Stimulated activated CD8-positive, alpha-beta memory T cell treated with anti-CD3 and anti-CD28 coated beads, Interleukin-4, amount 100 ng/mL, for 4 hours (primary cell): ENCODE measurements at regions not wholly inside any gene's neighbourhood (a gene's known extent, or its start where the extent isn't known, plus 50 kb on each side); places are given as distances from the start of the nearest gene placed in this dataset.
A peak's percentile ranks its signal among the peaks of the same experiment; 100 is the strongest.

ENCODE experiments used
- DNase-seq, 2 donors: peaks; one replicate each; pipeline ENCODE4 v3.0.0-alpha.2; 2020; ENCODE audit warnings: low read depth in 2 of 2, low spot score in 1 of 2

DNA sequence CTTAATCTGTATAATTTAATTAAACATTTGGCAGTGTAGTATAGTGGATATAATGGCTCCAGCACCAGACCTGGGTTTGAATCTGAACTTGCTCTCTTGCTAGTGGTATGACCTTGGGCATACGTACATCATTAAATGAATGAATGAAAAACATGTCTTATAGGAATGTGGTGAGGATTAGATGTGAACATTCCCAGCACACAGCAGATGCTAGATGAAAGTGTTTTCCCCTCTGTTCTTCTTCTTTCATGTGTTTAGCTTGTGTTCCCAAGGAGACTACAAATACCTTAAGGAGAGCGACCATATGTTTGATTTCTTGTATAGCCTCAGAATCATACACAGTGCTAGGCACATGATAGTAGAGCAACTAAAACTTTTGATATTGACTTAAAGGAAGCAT, 56.5 kb downstream of the CT47B1 start:
- no peak for DNase-seq

- no peak for DNase-seq
Measured at GRCh38 chrX:120813982-120814381, 61.7 kb downstream of the CT47B1 start.

GRCh38 chrX:120801426-120801825, 74.2 kb downstream of the CT47B1 start:
- no peak for DNase-seq

DNA sequence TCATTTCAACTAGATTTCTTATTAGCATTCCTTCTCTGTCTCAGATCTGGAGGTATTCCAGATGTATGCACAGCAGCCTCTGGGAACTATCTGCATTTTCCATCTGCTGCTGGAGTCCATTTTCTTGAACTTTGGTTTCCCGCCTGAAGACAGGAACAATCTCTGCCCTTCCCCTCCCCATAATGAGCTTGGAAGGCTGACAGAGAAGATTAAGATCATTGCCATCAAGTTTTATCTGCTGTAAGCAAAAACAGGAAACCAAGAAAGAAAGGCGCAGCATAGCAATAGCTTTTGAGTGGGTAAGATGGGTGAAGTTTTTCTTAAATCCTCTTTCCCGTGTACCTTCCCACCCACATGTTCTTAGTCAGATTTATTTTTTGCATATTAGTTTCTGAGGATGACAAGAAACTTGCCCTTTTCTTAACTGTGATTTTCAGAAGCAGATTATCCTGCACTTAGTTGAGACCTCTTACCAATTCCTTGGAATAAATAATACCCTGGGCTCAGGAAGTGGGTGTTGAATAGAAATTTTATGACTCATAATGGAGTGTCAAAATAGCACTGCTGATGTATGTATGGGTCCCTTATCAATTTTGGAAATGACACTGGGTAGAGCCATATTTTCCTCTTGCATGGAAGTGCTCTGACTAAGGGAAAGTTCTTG, 78.3 kb downstream of the CT47B1 start:
- no peak for DNase-seq

DNA sequence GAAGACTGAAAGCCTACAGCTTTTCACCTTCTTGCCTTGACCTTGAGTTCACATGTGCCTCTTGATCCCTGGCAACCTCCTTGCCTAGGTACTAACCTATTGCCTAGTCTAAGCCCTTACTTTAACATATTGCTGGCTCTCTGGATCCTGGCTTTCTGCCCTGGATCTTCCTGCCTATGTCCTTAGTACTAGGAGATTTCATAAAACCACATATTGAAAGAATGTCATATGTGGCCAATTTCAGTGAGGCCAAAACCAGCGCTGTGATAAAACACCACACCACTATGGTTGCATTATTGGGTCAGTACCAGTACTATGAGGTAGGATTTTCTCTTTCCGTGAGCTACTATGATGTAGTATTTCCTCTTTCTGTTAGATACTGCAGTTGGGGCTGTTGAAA, 80.4 kb downstream of the CT47B1 start:
- no peak for DNase-seq

DNA sequence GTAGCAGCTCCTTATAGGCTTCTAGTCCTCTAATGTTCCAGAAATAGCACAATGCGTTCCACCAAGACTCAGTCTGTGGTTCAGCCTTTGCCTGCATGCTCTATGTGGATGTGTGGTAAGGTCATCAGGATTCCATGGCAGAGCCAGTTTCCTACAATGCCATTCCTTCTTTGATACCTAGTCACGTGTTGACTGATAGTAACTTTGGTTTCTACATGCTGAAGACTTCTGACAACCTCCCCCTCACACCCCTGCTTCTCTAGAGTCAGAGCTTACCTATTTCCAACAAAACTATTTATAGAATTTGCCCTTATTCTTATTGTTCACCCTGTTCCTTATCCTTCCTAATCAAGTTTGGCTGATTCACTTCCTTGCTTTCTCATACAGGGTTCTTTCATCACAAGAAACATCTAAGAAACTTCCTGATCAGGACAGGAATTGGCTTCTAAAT, 81.1 kb downstream of the CT47B1 start:
- DNase-seq: no peak

- DNase-seq: no peak
Measured at GRCh38 chrX:120793098-120793497, 82.6 kb downstream of the CT47B1 start.

DNA sequence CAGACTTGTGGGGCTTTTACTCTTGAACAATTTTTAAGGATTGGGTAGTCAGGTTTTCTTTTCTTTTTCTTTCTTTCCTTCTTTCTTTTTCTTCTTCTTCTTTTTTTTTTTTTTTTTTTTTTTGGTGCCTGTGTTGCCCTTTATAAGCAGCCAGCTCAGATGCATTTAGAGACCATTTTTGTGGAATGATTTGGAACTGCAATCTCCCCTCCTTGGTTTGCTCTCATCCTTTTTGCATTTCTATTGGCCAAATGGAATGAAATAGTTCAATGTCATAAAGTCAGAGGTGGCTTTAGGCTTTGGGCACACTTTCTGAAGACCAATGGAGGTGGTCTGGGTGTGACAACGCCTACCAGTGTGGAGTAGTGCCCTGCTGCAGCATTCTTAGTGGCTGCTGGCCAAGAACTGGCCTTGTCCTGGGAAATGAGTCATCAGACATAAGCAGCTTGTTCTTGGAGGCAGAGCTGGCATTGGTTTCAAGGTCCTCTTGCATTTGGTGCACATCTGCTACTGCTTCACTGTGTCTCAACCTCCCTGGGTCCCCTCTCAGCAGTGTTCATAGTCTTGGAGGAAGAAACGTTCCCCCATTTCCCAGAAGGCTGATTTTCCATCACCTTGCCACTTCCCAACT, 84.5 kb downstream of the CT47B1 start:
- no peak for DNase-seq

DNA sequence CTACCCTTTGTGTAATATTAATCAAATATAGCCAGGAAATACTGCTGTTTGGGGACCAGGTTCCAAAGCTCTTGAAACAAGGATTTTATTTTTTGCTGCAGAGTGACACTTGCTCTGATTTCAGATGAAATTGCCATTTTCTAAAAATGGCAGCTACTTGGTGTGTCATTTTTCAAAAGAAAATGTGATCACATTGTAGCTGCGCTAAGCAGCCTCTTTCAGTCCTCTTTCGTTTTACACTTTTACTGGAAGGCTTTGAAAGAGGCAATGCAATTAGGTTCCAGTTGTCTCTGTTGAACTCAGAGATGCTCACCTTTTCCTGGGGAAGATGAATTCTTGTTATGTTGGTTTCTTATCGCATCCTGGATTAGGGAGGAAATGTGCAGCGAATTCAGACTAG, 85.1 kb downstream of the CT47B1 start:
- no peak for DNase-seq

DNA sequence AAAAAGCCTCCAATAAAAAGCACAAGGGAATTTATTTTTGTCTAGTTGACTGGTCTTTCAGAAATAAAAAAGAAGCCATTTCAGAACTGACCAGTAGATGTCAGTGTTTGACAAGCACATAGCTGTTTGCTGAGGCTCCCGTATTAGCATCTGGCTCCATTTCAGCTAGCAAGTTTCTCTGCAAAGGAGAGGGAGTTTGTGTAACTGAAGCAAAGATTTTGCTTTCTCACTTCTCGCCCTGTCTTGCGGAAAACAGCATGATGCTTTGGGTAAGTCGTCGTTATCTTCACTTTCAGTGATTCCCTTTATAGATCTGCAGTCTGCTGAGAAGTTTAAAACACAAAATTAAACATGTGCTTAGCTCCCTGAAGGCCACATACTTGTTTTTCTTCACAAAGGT, 85.5 kb downstream of the CT47B1 start:
- DNase-seq: peak in 1 of 2 donors; percentile 1

DNA sequence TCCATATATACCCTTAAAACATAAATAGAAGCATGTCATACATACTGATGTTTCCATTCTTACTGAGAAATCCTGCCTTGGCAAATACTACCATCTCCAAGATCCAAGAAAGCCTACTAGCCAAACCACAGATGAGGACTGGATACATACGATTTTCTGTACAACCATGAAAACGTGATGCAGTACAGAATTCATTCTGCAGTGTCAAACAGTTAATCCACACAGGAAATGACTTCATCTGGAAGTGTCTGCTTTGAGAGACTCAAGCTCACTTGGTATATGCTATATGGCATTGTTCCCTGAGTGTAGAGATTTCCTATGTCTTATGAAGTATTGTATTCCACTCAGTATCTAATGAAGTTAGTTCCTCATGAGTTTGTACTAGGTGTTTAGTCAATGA, 94.3 kb downstream of the CT47B1 start:
- DNase-seq: no peak

GRCh38 chrX:120775959-120776358, 99.7 kb downstream of the CT47B1 start:
- no peak for DNase-seq

GRCh38 chrX:120774606-120775005, 101.1 kb downstream of the CT47B1 start:
- no peak for DNase-seq

- DNase-seq: no peak
Measured at GRCh38 chrX:120773801-120774200, 101.9 kb downstream of the CT47B1 start.

GRCh38 chrX:120769576-120770341, 105.9 kb downstream of the CT47B1 start:
- DNase-seq: no peak

DNA sequence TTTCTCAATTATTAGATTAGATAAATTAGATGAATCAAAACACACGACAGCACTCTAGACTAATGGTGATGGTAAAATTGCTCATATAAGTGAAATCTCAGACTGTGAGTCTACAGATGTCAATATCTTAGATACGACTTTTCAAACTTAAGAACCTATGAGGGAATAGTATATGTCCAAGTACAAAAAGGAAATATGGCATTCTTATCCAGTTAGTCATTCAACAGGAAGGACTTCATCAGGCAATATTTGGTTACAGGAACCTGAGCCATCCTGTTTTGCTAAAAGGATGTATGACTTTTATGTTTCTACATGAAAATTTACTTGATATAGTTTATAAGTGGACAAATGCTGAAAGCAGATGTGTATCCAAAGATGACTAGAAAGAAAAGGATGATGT, 107.0 kb downstream of the CT47B1 start:
- no peak for DNase-seq

DNA sequence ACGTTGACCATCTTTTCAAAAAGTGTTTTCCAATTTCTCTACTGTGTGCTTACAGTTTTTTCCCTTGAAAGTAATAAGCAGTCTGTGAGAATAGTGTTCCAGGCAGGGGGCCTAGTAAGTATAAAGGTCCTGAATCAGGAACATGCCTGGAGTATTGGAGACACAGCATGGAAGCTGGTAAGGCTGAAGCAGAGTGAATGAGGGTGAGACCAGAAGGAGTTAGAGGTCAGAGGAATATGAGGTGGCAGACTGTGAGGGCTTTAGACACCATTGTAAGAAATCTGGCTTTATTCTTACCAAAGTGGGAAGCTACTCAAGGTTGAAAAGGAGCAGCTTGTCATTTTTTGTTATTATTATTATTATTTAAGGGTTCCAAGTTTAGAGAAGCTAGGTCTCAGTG, 107.4 kb downstream of the CT47B1 start:
- no peak for DNase-seq

DNA sequence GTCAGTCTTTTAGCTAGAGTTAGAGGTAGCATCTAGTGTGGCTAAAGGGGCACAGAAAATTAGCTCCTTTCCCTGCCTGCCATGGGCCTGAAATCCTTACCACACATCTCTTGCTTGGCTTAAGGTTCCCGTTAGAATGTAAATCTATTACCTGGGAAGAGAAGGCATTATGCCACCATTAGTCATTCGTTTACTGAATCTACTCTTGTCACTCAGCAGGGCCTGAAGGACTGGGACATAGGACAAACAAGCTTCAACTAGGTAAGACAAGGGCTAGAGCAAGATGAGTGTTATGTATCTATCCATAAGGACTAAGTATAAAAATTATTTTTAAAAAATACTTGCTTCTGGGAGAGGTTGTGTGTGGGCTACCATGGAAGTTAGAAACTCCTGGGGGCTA, 112.4 kb downstream of the CT47B1 start:
- DNase-seq: no peak

GRCh38 chrX:120761810-120762209, 113.9 kb downstream of the CT47B1 start:
- DNase-seq: no peak

GRCh38 chrX:120759685-120760084, 116.0 kb downstream of the CT47B1 start:
- no peak for DNase-seq

DNA sequence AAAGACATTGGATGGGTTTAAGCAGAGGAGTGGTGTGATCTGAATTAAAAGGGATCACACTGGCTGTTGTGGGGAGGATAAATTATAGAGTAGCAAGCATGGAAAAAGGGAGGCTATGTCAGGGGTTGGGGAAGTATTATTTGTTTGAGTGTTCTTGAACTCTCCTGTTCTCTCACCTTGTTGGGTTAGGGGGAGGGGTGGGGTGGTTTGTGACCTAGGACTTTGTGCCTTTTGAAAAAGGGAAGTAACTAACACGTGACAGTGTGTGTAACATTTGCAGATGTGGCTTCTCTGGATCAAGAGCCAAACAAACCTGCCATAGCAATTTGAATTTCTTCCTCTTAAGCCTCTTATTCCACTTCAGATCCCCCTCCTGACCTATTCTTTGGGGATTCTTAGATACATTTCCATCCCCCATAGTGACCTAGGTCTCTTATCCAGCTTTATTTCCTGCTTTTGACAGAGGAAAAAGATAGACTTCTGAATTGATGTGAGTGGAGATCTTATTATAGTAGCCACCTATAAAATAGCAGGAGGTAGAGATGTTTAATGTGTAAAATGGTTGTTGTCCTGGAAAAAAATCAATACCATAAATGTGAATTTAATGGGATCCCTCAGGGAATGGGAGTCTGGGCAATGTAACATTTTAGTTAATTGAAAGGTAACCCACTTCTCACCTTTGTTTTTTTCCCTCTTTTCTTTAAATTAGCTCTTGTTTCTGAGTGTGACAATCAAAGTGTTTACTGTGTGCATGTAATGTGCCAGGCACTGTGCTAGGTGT, 120.4 kb downstream of the CT47B1 start:
- DNase-seq: no peak
